ENCODE measurements at regions not wholly inside any gene's neighbourhood (a gene's known extent, or its start where the extent isn't known, plus 50 kb on each side); places are given as distances from the start of the nearest gene placed in this dataset.

GRCh38 chr2:7513834-7514233 is 596.6 kb downstream of the RNF144A start:
- no peak for DNase-seq
- H3K36me3 ChIP-seq (ENCODE audit: control insufficient read depth, insufficient read depth, low read length) = no peaks in the 10 kb centered on the region
- H3K9me3 ChIP-seq (replicated peaks; ENCODE audit: control insufficient read depth, low read depth, low read length) = no peaks in the 10 kb centered on the region
- no peak overlapping the region for H3K4me3 ChIP-seq (ENCODE audit: low read length)
- WGBS (ENCODE audit: insufficient coverage) = 86% methylated on average over 2 of the region's 3 CpGs
- H3K27ac ChIP-seq (ENCODE audit: low read length) = no peak overlapping the region
- no peaks in the 10 kb centered on the region for H3K27me3 ChIP-seq (ENCODE audit: control insufficient read depth, insufficient read depth, low read length)
- H3K4me1 ChIP-seq (ENCODE audit: control insufficient read depth, insufficient read depth, low read length) = no peaks in the 10 kb centered on the region

- H3K9me3 ChIP-seq (replicated peaks; ENCODE audit: control insufficient read depth, low read depth, low read length) = no peaks in the 10 kb centered on the region
- H3K27me3 ChIP-seq (ENCODE audit: control insufficient read depth, insufficient read depth, low read length) = peaks cover 2% of the 10 kb centered on the region
- H3K27ac ChIP-seq (ENCODE audit: low read length) = no peak overlapping the region
- DNase-seq = no peak
- H3K4me3 ChIP-seq (ENCODE audit: low read length) = no peak overlapping the region
- no peaks in the 10 kb centered on the region for H3K4me1 ChIP-seq (ENCODE audit: control insufficient read depth, insufficient read depth, low read length)
- no peaks in the 10 kb centered on the region for H3K36me3 ChIP-seq (ENCODE audit: control insufficient read depth, insufficient read depth, low read length)
Observed at GRCh38 chr2:7515327-7515726, 598.1 kb downstream of the RNF144A start.

- no peaks in the 10 kb centered on the region for H3K36me3 ChIP-seq (ENCODE audit: control insufficient read depth, insufficient read depth, low read length)
- no peaks in the 10 kb centered on the region for H3K4me1 ChIP-seq (ENCODE audit: control insufficient read depth, insufficient read depth, low read length)
- WGBS (ENCODE audit: insufficient coverage) = no CpG with 5 or more reads among the region's 2 CpGs
- no peaks in the 10 kb centered on the region for H3K9me3 ChIP-seq (replicated peaks; ENCODE audit: control insufficient read depth, low read depth, low read length)
- no peak overlapping the region for H3K4me3 ChIP-seq (ENCODE audit: low read length)
- H3K27me3 ChIP-seq (ENCODE audit: control insufficient read depth, insufficient read depth, low read length) = peaks cover 2% of the 10 kb centered on the region
- no peak overlapping the region for H3K27ac ChIP-seq (ENCODE audit: low read length)
- no peak for DNase-seq
Observed at GRCh38 chr2:7516484-7517063, 599.4 kb downstream of the RNF144A start.

DNA sequence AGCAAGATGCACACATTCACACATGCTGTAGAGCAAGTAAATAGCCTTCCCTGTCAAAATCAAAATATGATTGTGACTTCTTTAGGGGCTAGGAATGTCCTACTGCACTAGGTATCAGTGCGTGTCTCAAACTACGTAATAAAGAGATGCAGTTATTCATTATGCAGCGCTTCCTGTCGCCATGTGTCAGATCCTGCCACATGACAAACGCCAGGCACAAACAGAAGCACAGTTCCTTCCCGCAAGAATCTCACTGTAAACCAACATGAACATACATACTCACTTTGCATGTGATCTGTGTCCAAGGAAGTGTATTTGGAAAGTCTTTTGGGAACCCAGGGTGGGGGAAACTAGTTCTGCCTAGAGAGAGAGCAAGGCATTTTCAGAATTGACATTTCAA is 599.9 kb downstream of the RNF144A start:
- no peak for DNase-seq

DNA sequence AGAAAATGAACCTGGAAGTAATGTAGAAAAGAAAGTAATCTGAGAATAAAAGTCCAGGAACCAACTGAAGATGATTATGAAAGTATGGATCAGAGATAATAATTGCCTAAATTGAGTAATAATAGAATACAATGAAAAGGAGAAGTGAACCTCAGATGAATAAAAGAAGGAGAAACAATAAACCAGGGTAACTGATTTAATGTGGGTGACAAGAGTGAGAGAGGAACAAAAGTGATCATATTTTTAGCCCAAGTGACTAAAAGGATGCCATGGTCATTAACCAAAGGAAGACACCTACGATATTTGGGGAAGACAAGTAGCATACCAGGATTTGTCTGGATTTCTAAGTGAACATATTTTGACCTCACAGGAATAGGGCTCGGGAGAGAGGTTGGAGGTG is 600.6 kb downstream of the RNF144A start:
- WGBS (ENCODE audit: insufficient coverage) = 33% methylated on average over 1 of the region's 2 CpGs
- H3K4me1 ChIP-seq (ENCODE audit: control insufficient read depth, insufficient read depth, low read length) = no peaks in the 10 kb centered on the region

More for the DNA sequence above, 599.9 kb downstream of the RNF144A start:
- WGBS (ENCODE audit: insufficient coverage) = 60% methylated on average over 4 of the region's 6 CpGs
- H3K27ac ChIP-seq (ENCODE audit: low read length) = no peak overlapping the region
- H3K9me3 ChIP-seq (replicated peaks; ENCODE audit: control insufficient read depth, low read depth, low read length) = no peaks in the 10 kb centered on the region
- no peak overlapping the region for H3K4me3 ChIP-seq (ENCODE audit: low read length)
- no peaks in the 10 kb centered on the region for H3K4me1 ChIP-seq (ENCODE audit: control insufficient read depth, insufficient read depth, low read length)
- H3K27me3 ChIP-seq (ENCODE audit: control insufficient read depth, insufficient read depth, low read length) = peaks cover 2% of the 10 kb centered on the region
- no peaks in the 10 kb centered on the region for H3K36me3 ChIP-seq (ENCODE audit: control insufficient read depth, insufficient read depth, low read length)

GRCh38 chr2:7523481-7524120 is 606.4 kb downstream of the RNF144A start:
- H3K27ac ChIP-seq (ENCODE audit: low read length) = no peak overlapping the region
- H3K27me3 ChIP-seq (ENCODE audit: control insufficient read depth, insufficient read depth, low read length) = peaks cover 2% of the 10 kb centered on the region
- H3K4me3 ChIP-seq (ENCODE audit: low read length) = no peak overlapping the region
- H3K9me3 ChIP-seq (replicated peaks; ENCODE audit: control insufficient read depth, low read depth, low read length) = no peaks in the 10 kb centered on the region
- H3K36me3 ChIP-seq (ENCODE audit: control insufficient read depth, insufficient read depth, low read length) = no peaks in the 10 kb centered on the region
- no peaks in the 10 kb centered on the region for H3K4me1 ChIP-seq (ENCODE audit: control insufficient read depth, insufficient read depth, low read length)
- no peak for DNase-seq
- WGBS (ENCODE audit: insufficient coverage) = 77% methylated on average over 5 of the region's 12 CpGs

More for the DNA sequence above, 600.6 kb downstream of the RNF144A start:
- Histone ChIP-seq H3K4me3 (ENCODE audit: low read length) (no peak overlapping the region), H3K27ac (ENCODE audit: low read length) (no peak overlapping the region), H3K27me3 (ENCODE audit: control insufficient read depth, insufficient read depth, low read length) (peaks cover 2% of the 10 kb centered on the region), H3K9me3 (replicated peaks; ENCODE audit: control insufficient read depth, low read depth, low read length) (no peaks in the 10 kb centered on the region), H3K36me3 (ENCODE audit: control insufficient read depth, insufficient read depth, low read length) (no peaks in the 10 kb centered on the region)
- no peak for DNase-seq

- Histone ChIP-seq H3K27ac (ENCODE audit: low read length) (no peak overlapping the region), H3K4me1 (ENCODE audit: control insufficient read depth, insufficient read depth, low read length) (no peaks in the 10 kb centered on the region), H3K27me3 (ENCODE audit: control insufficient read depth, insufficient read depth, low read length) (peaks cover 2% of the 10 kb centered on the region), H3K36me3 (ENCODE audit: control insufficient read depth, insufficient read depth, low read length) (no peaks in the 10 kb centered on the region), H3K4me3 (ENCODE audit: low read length) (no peak overlapping the region), H3K9me3 (replicated peaks; ENCODE audit: control insufficient read depth, low read depth, low read length) (no peaks in the 10 kb centered on the region)
- no CpG with 5 or more reads among the region's 3 CpGs for WGBS (ENCODE audit: insufficient coverage)
- no peak for DNase-seq
Observed at GRCh38 chr2:7524195-7524594, 607.0 kb downstream of the RNF144A start.

GRCh38 chr2:7525746-7526145 is 608.5 kb downstream of the RNF144A start:
- Histone ChIP-seq H3K36me3 (ENCODE audit: control insufficient read depth, insufficient read depth, low read length) (no peaks in the 10 kb centered on the region), H3K4me1 (ENCODE audit: control insufficient read depth, insufficient read depth, low read length) (no peaks in the 10 kb centered on the region), H3K4me3 (ENCODE audit: low read length) (no peak overlapping the region), H3K27ac (ENCODE audit: low read length) (no peak overlapping the region), H3K9me3 (replicated peaks; ENCODE audit: control insufficient read depth, low read depth, low read length) (peaks cover 2% of the 10 kb centered on the region), H3K27me3 (ENCODE audit: control insufficient read depth, insufficient read depth, low read length) (no peaks in the 10 kb centered on the region)
- no CpG with 5 or more reads among the region's 1 CpG for WGBS (ENCODE audit: insufficient coverage)
- no peak for DNase-seq

DNA sequence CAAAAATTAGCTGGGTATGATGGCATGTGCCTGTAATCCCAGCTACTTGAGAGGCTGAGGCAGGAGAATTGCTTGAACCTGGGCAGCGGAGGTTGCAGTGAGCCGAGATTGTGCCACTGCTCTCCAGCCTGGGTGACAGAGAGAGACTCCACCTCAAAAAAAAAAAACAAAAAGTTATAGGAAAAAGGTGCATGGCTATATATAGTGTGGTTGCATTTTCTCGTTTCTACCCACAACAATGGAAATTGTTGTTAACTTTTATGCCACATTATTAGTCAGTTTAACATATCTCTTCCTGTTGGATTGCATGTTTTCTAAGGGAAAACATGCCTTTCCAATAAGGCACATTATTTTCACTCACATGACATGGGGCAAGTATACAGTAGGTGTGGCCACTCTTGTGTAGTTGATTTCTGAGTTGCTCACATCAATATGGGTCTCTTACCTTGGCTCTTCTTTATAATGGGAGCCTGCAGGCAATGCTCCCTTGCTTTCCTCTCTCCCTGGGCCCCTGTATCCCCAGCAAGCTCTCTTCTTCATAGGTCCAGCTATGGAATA is 610.0 kb downstream of the RNF144A start:
- H3K4me1 ChIP-seq (ENCODE audit: control insufficient read depth, insufficient read depth, low read length) = no peaks in the 10 kb centered on the region
- no peaks in the 10 kb centered on the region for H3K27me3 ChIP-seq (ENCODE audit: control insufficient read depth, insufficient read depth, low read length)
- DNase-seq = no peak
- H3K27ac ChIP-seq (ENCODE audit: low read length) = no peak overlapping the region
- no CpG with 5 or more reads among the region's 3 CpGs for WGBS (ENCODE audit: insufficient coverage)
- no peaks in the 10 kb centered on the region for H3K36me3 ChIP-seq (ENCODE audit: control insufficient read depth, insufficient read depth, low read length)
- peaks cover 6% of the 10 kb centered on the region for H3K9me3 ChIP-seq (replicated peaks; ENCODE audit: control insufficient read depth, low read depth, low read length)
- no peak overlapping the region for H3K4me3 ChIP-seq (ENCODE audit: low read length)

DNA sequence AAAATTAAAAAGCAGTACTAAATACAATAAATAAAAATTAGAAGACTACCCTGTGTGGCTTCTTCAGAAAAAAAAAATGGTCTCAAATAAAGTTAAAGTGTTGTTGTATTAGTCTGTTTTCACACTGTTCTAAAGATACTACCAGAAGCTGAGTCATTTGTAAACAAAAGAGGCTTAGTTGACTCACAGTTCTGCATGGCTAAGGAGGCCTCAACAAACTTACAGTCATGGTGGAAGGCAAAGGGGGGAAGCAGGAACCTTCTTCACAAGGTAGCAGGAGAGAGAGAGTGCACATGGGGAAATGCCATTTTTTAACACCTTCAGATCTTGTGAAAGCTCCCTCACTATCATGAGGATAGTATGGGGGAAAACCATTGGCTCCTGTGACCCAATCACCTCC is 612.8 kb downstream of the RNF144A start:
- H3K36me3 ChIP-seq (ENCODE audit: control insufficient read depth, insufficient read depth, low read length) = no peaks in the 10 kb centered on the region
- no peak overlapping the region for H3K27ac ChIP-seq (ENCODE audit: low read length)
- peaks cover 6% of the 10 kb centered on the region for H3K9me3 ChIP-seq (replicated peaks; ENCODE audit: control insufficient read depth, low read depth, low read length)
- no peaks in the 10 kb centered on the region for H3K27me3 ChIP-seq (ENCODE audit: control insufficient read depth, insufficient read depth, low read length)
- no peak overlapping the region for H3K4me3 ChIP-seq (ENCODE audit: low read length)
- DNase-seq = no peak
- H3K4me1 ChIP-seq (ENCODE audit: control insufficient read depth, insufficient read depth, low read length) = no peaks in the 10 kb centered on the region

All from muscle of leg (tissue), 3 donors.